Smooth muscle cell of the brain vasculature (primary cell): ENCODE measurements at regions not wholly inside any gene's neighbourhood (a gene's known extent, or its start where the extent isn't known, plus 50 kb on each side); places are given as distances from the start of the nearest gene placed in this dataset.
"Not testable (repeated sequence)": the region's sequence is repeated elsewhere in the genome, so short reads cannot be mapped to it uniquely, and the experiment has no call there.

Experiments
- DNase-seq: peaks from one replicate; pipeline ENCODE4 v3.0.0-alpha.2; 2012; ENCODE audit warnings: low read depth, low spot score

DNA sequence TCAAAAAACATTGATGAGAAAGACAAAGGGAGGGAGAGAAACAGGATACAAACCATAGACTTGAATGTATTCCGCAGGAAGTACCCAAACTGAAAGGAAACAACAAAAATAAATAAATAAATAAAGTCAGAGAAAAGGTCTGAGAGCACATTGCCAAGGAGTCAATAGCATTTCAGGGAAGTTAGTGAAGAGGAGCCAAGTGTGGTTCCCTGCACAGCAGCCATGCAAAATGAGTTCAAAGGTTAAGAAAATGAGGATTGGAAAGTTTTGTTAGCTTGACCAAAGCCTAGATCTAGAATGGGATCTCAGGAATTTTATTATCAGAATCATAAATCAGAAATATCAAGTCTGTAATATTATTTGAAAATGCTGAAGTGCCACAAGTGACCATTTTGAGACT lies 700.0 kb downstream of the MAFB start:
- no peak for DNase-seq

GRCh38 chr20:39986173-39986904 lies 702.7 kb downstream of the MAFB start:
- DNase-seq: no peak

GRCh38 chr20:39985271-39985827 lies 703.7 kb downstream of the MAFB start:
- no peak for DNase-seq

GRCh38 chr20:39983655-39984054 lies 705.4 kb downstream of the MAFB start:
- no peak for DNase-seq

- DNase-seq: no peak
Measured at GRCh38 chr20:39983183-39983582, 705.9 kb downstream of the MAFB start.

DNA sequence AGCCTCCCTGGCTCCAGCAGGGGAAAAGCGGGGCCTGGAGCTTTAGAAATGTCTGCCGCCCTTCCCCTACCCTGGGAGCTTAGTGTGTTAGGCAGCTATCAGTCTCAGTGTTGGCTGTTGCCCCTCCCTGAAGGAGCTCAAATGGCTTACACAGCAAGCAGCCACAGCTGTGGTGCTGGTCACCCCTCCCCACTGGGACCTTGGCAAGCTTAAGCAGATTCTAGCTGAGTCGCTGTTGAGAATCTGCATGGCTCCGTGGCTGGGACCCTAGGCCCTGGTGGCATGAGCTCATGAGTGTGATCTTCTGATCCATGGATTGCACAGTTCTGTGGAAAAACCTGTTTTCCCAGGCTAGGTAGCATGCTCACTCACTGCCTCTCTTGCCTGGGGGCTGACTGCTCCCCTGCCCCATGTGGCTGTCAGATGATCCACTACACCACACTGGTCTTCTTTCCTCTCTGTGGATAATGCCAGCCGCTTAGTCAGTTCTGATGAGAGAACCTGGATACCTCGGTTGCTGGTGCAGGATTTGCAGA lies 714.0 kb downstream of the MAFB start:
- no peak for DNase-seq

GRCh38 chr20:39968495-39968894 lies 720.5 kb downstream of the MAFB start:
- DNase-seq: no peak

- no peak for DNase-seq
Measured at GRCh38 chr20:39967806-39968205, 721.2 kb downstream of the MAFB start.

GRCh38 chr20:39961637-39962244 lies 727.3 kb downstream of the MAFB start:
- DNase-seq: no peak

DNA sequence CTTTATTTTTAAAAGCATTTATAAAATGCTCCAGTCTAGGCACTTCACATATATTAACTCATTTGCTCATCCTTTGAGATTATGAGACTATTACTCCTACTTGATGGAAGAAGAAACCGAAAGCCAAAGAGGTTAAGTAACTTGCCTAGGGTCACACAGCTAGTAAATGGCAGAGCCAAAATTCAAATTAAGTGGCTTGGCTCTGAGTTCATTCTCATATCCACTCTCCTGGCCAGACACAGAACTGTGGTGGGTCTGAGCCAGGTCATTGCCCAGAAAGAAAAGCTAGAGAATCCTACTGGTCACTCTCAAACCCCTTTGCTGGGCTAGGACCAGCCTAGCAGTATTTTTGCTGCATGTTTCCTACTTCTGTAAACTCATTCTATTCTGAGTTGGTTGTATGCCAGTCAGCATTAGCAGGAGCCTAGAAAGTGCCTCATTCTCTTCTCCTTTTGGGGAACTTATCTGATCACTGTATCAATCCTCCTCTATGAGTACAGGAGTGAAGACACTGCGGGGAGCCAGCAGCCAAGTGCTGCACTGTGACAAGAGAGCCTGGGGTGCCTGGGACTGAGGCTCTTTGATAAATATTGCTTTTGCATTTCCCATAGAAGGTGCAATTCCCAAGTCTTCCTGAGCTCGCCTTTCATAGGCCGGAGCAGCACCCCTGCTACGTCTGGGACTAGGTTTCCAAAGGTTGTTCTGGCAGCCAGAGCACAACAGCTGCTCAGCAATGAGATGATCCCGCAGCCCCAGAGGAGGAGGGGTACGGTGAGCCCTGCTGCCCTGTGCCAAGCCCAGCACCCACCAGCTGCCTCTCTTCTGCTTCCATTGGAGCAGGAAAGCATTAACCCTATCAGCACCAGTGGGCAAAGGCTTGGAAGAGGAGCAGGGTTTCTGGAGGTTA lies 728.3 kb downstream of the MAFB start:
- no peak for DNase-seq

- not testable (repeated sequence) for DNase-seq
Measured at GRCh38 chr20:39957911-39958310, 731.1 kb downstream of the MAFB start.

DNA sequence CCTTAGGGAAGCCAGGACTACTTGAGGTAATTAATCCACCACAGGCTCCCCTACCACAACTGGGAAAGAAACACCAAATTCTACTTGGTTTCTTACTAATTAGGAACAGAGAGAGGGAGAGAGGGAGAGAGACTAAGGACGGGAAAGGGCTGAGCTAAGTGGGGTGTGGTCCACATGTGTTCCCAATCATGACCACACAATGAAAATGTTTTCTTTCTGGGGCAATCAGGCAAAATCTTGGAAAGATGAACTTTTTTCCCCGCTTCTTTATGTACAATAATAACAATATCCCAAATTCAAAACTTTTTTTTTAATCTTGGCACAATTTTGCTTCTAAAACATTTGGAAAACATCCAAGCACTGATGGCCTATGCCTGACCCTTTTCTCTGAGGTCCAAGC lies 734.4 kb downstream of the MAFB start:
- no peak for DNase-seq

- no peak for DNase-seq
Measured at GRCh38 chr20:39946931-39947330, 742.1 kb downstream of the MAFB start.

GRCh38 chr20:39946053-39946810 lies 742.8 kb downstream of the MAFB start:
- no peak for DNase-seq

DNA sequence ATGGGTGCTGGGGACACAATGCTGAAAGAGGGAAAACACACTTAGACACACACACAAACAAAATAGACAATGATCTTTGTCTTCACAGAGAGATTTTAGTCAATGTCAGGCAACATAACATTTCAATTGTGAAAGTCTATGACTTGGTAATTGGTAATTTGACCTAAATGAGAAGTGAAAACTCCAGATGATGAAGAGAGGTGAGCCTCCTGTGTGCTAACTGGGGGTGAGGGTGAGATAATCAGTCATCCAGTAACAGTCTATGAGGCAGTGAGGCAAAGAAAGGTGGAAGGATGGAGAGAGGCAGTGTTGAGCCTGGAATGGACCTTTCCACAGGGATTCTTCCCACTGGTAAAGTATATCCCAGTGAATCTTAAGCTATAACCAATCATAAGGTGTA lies 744.2 kb downstream of the MAFB start:
- DNase-seq: no peak

DNA sequence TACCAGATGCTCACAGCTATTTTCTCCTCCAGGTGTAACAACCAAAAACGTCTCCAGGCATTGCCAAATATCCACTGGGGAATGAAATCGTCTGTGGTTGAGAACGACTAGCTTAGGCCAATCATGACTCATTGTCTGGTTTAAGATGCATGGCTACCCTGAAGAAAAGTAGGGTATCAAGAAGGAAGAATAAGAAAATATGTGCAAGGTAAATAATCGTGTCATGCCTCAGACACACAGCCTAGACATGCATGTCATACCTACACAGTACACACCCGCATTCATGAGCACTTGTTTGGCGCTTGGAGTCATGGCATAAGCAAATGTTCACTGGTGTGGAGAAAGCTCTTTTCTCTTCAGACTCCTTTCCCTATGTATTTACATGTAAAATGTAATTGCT lies 745.7 kb downstream of the MAFB start:
- DNase-seq: no peak

DNA sequence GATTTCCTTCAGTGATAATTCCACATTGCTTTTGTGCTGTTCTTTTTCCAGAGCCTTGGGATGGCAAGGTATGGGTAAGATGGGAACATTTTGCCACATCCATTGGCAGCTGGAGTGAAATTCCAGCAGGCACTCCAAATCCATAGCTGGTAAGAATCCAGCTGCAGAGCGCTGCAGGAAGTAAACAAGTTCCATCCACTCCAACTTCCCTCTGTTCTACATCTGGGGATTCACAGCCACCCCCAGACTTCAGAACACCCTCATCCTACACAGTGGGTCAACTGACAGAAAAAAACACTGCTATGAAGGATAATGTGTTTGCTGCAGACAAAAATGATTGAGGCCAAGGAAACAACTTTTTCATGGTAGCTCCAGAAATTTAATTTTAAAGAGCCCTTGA lies 747.8 kb downstream of the MAFB start:
- DNase-seq: no peak

- DNase-seq: peak; percentile 6
Measured at GRCh38 chr20:39939241-39939865, 749.7 kb downstream of the MAFB start.

DNA sequence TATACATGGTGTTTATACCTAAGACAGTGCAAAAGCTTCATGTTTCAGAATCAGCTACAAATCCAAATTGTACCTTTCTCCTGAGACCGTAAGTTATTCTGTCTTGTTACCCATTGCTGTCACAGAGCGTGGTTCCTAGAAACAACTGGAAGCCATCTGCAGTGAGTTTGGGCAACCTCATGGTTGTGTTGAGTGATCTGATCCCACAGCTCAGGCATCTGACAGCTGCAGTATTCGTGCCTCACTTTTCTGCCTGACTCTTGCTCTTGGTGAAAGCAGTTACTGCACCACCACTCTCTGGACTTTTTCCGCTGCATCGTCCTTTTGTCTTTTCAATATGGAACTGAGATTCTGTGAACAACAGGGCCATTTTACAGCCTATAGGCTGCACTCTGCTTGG lies 752.6 kb downstream of the MAFB start:
- DNase-seq: no peak

DNA sequence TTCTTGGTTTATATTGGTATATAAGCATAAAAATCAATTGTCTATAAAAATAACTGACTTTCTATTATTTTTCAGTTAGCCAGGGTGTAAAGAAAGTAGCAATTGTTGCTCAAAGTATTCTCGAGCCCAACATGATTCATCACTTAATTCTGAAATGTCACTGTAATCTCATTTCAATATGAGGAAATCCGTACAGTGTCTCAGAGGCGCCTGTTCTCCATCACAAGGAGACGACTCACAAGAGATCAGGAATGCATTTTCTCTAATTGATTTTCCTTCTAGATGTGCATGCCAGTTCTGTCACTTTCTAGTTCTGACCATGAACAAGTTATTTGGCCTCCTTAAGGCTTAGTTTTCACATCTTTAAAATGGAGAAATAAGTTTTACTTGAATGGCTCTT lies 753.1 kb downstream of the MAFB start:
- DNase-seq: no peak
